ENCODE measurements at regions not wholly inside any gene's neighbourhood (a gene's known extent, or its start where the extent isn't known, plus 50 kb on each side); places are given as distances from the start of the nearest gene placed in this dataset.

DNA sequence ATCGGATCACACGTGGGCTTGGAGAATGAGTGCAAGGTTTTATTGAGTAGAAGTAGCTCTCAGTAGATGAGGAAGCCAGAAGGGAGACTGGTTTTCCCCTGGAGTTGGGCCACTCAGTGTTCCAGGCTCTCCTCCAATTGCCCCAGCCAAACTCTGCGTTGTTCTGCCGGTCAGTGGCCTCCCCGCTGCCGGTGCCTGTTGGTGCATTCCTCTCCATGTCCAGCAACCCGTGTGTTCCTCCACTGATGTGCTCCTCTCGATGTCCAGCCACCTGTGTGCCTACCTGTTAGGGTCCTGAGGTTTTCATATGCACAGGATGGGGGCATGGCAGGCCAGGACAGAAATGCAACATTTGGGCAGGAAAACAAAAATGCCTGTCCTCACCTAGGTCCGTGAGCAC is 888.0 kb upstream of the PTPRD start:
- TF ChIP-seq POLR2AphosphoS5 (IDR thresholded peaks at IDR 0.05): no peak
- TF ChIP-seq, protein P1, sequence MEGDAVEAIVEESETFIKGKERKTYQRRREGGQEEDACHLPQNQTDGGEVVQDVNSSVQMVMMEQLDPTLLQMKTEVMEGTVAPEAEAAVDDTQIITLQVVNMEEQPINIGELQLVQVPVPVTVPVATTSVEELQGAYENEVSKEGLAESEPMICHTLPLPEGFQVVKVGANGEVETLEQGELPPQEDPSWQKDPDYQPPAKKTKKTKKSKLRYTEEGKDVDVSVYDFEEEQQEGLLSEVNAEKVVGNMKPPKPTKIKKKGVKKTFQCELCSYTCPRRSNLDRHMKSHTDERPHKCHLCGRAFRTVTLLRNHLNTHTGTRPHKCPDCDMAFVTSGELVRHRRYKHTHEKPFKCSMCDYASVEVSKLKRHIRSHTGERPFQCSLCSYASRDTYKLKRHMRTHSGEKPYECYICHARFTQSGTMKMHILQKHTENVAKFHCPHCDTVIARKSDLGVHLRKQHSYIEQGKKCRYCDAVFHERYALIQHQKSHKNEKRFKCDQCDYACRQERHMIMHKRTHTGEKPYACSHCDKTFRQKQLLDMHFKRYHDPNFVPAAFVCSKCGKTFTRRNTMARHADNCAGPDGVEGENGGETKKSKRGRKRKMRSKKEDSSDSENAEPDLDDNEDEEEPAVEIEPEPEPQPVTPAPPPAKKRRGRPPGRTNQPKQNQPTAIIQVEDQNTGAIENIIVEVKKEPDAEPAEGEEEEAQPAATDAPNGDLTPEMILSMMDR (IDR thresholded peaks at IDR 0.05): no peak

All from transverse colon (tissue), 4 donors.